ENCODE measurements at regions not wholly inside any gene's neighbourhood (a gene's known extent, or its start where the extent isn't known, plus 50 kb on each side); places are given as distances from the start of the nearest gene placed in this dataset.
"Not testable (repeated sequence)": the region's sequence is repeated elsewhere in the genome, so short reads cannot be mapped to it uniquely, and the experiment has no call there.

- 88 to 89% methylated on average over 3 of the region's 3 CpGs for WGBS, 2 donors
- Histone ChIP-seq H3K36me3 (replicated peaks in 1 of 2; ENCODE audit: insufficient read depth in 1 of 2, low read depth in 2 of 2) (no peaks in the 10 kb centered on the region), H3K9me3 (peaks cover 0 to 5% (median 0%) of the 10 kb centered on the region in 3 donors), H3K27me3 (no peaks in the 10 kb centered on the region), H3K4me3 (no peak overlapping the region), H3K27ac (no peak overlapping the region), H3K4me1 (no peaks in the 10 kb centered on the region)
- DNase-seq (no peak), ATAC-seq (no peak)
- TF ChIP-seq CTCF (IDR thresholded peaks at IDR 0.05) (no peak), POLR2A (IDR thresholded peaks at IDR 0.05) (no peak)
- intact Hi-C loops (cut with DNase I) = no loop called here
Observed at GRCh38 chr5:112059579-112060135, 302.7 kb upstream of the NREP start.

- peaks cover 0 to 6% (median 0%) of the 10 kb centered on the region in 3 donors for H3K9me3 ChIP-seq
- no peak overlapping the region for H3K4me3 ChIP-seq
- H3K36me3 ChIP-seq (replicated peaks in 1 of 2; ENCODE audit: insufficient read depth in 1 of 2, low read depth in 2 of 2) = no peaks in the 10 kb centered on the region
- no peaks in the 10 kb centered on the region for H3K4me1 ChIP-seq
- DNase-seq = no peak
- intact Hi-C loops (cut with DNase I) = no loop called here
- TF ChIP-seq CTCF (IDR thresholded peaks at IDR 0.05) (no peak), POLR2A (IDR thresholded peaks at IDR 0.05) (no peak)
- ATAC-seq = no peak
- no peak overlapping the region for H3K27ac ChIP-seq
- H3K27me3 ChIP-seq = no peaks in the 10 kb centered on the region
- 61 to 67% methylated on average over 3 of the region's 3 CpGs for WGBS, 2 donors
Observed at GRCh38 chr5:112049738-112050137, 292.7 kb upstream of the NREP start.

GRCh38 chr5:112036206-112036605 is 279.2 kb upstream of the NREP start:
- Histone ChIP-seq H3K4me1 (no peaks in the 10 kb centered on the region), H3K27ac (no peak overlapping the region), H3K4me3 (no peak overlapping the region), H3K36me3 (replicated peaks in 1 of 2; ENCODE audit: insufficient read depth in 1 of 2, low read depth in 2 of 2) (no peaks in the 10 kb centered on the region), H3K9me3 (no peaks in the 10 kb centered on the region), H3K27me3 (no peaks in the 10 kb centered on the region)
- intact Hi-C loops (cut with DNase I) = no loop called here
- no peak for TF ChIP-seq CTCF (IDR thresholded peaks at IDR 0.05)
- no peak for TF ChIP-seq POLR2A (IDR thresholded peaks at IDR 0.05)
- ATAC-seq (no peak), DNase-seq (no peak)
- WGBS, 2 donors = 78 to 88% methylated on average over 5 of the region's 5 CpGs

DNA sequence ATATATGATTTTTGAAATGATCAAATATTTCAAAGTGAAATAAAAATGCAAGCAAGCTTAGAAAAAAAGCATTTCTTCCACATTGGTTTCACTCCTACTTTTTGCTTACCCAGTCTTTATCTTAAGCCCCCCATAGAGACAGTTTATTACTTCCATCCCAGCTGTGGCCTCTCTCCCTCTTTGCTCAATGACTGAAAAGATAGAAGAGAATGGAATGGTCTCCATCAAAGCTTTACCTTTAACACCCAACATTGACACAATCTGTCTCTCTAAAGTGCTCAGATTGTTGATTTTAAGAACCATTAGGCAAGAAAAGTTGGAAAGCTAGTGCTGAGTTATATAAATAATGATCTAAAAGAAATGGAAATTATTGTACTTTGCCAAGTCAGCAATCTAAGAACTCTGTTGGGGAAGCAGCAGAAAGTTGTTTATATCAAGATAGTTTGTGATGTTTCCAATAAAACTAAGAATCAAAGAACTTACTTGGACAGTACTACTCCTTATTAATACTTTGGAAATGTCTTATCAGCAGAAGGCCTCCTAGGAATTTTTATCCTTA is 277.5 kb upstream of the NREP start:
- H3K4me3 ChIP-seq = no peak overlapping the region
- TF ChIP-seq CTCF (IDR thresholded peaks at IDR 0.05) (no peak), POLR2A (IDR thresholded peaks at IDR 0.05) (no peak)
- H3K27ac ChIP-seq = no peak overlapping the region
- ATAC-seq (no peak), DNase-seq (no peak)
- H3K36me3 ChIP-seq (replicated peaks in 1 of 2; ENCODE audit: insufficient read depth in 1 of 2, low read depth in 2 of 2) = no peaks in the 10 kb centered on the region
- H3K4me1 ChIP-seq = no peaks in the 10 kb centered on the region
- H3K27me3 ChIP-seq = no peaks in the 10 kb centered on the region
- H3K9me3 ChIP-seq = no peaks in the 10 kb centered on the region
- intact Hi-C loops (cut with DNase I) = no loop called here

- ATAC-seq; H3K27me3 ChIP-seq; H3K36me3 ChIP-seq (replicated peaks in 1 of 2; ENCODE audit: insufficient read depth in 1 of 2, low read depth in 2 of 2); H3K4me1 ChIP-seq; DNase-seq; intact Hi-C loops (cut with DNase I); H3K4me3 ChIP-seq; H3K27ac ChIP-seq; H3K9me3 ChIP-seq: not testable (repeated sequence)
- WGBS, 2 donors = 76 to 77% methylated on average over 3 of the region's 3 CpGs
Observed at GRCh38 chr5:112026879-112027278, 269.9 kb upstream of the NREP start.
